ENCODE measurements at regions not wholly inside any gene's neighbourhood (a gene's known extent, or its start where the extent isn't known, plus 50 kb on each side); places are given as distances from the start of the nearest gene placed in this dataset.

DNA sequence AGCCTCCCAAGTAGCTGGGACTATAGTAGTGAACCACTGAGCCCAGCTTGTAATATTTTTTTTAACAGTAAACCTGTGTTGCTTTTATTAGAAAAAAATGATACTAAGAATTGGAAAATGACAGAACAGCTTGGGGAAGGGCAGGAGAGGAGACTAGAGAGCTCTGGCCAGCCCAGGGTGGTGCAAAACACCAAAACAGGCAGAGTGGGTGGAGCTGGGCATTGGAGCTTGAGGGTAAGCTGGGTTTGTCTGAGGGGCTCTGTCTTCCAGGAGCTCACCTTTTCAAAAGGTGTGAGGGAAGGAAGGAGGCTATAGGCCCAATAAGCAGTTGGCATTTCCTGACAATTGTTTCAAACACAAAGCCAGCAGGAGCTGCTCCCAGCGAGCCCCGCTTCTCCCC lies 75.2 kb upstream of the DUSP5 start:
- no peak overlapping the region for H2AFZ ChIP-seq
- H3K4me1 ChIP-seq: no peaks in the 10 kb centered on the region
- H3K27ac ChIP-seq: no peak overlapping the region
- TF ChIP-seq, protein P1, sequence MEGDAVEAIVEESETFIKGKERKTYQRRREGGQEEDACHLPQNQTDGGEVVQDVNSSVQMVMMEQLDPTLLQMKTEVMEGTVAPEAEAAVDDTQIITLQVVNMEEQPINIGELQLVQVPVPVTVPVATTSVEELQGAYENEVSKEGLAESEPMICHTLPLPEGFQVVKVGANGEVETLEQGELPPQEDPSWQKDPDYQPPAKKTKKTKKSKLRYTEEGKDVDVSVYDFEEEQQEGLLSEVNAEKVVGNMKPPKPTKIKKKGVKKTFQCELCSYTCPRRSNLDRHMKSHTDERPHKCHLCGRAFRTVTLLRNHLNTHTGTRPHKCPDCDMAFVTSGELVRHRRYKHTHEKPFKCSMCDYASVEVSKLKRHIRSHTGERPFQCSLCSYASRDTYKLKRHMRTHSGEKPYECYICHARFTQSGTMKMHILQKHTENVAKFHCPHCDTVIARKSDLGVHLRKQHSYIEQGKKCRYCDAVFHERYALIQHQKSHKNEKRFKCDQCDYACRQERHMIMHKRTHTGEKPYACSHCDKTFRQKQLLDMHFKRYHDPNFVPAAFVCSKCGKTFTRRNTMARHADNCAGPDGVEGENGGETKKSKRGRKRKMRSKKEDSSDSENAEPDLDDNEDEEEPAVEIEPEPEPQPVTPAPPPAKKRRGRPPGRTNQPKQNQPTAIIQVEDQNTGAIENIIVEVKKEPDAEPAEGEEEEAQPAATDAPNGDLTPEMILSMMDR (IDR thresholded peaks at IDR 0.05): no peak
- no peak overlapping the region for H3K9ac ChIP-seq
- no peaks in the 10 kb centered on the region for H3K36me3 ChIP-seq (ENCODE audit: control insufficient read depth, insufficient read depth, low read length)
- H3K79me2 ChIP-seq: no peaks in the 10 kb centered on the region
- no peak overlapping the region for H3K4me3 ChIP-seq (ENCODE audit: low read depth, low read length)
- H3K9me3 ChIP-seq (ENCODE audit: control insufficient read depth, low read length): no peaks in the 10 kb centered on the region
- H3K4me2 ChIP-seq (ENCODE audit: low read length): no peak overlapping the region
- H3K27me3 ChIP-seq (ENCODE audit: control insufficient read depth, insufficient read depth, low read length): no peaks in the 10 kb centered on the region

DNA sequence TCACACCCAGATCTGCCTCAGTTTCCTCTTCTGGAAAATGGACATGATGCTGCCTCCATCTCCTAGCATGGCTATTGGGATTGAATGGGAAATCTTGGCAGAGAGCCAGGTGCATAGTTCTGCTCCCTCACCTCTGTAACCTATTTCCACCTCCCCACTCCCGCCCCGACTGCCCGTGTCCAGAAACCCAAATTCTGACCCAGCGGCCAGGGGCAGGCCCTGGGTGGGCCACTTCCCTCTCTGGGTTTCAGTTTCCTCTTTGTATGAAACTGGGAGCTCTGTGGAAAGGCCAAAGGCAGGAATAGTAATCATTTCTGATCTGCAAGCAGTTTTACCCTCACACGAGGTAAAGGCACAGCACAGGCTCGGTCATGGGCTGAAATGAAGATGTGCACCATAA lies 74.1 kb upstream of the DUSP5 start:
- TF ChIP-seq, protein P1 (IDR thresholded peaks at IDR 0.05): no peak
- Histone ChIP-seq H3K9me3 (ENCODE audit: control insufficient read depth, low read length) (no peaks in the 10 kb centered on the region), H2AFZ (no peak overlapping the region), H3K4me1 (no peaks in the 10 kb centered on the region), H3K9ac (no peak overlapping the region), H3K27me3 (ENCODE audit: control insufficient read depth, insufficient read depth, low read length) (no peaks in the 10 kb centered on the region), H3K79me2 (no peaks in the 10 kb centered on the region), H3K36me3 (ENCODE audit: control insufficient read depth, insufficient read depth, low read length) (no peaks in the 10 kb centered on the region), H3K4me2 (ENCODE audit: low read length) (no peak overlapping the region), H3K27ac (no peak overlapping the region), H3K4me3 (ENCODE audit: low read depth, low read length) (no peak overlapping the region)

- Histone ChIP-seq H3K9ac (no peak overlapping the region), H3K79me2 (no peaks in the 10 kb centered on the region), H3K27me3 (ENCODE audit: control insufficient read depth, insufficient read depth, low read length) (no peaks in the 10 kb centered on the region), H3K27ac (no peak overlapping the region), H3K4me1 (no peaks in the 10 kb centered on the region), H3K4me2 (ENCODE audit: low read length) (no peak overlapping the region), H3K36me3 (ENCODE audit: control insufficient read depth, insufficient read depth, low read length) (no peaks in the 10 kb centered on the region), H3K9me3 (ENCODE audit: control insufficient read depth, low read length) (no peaks in the 10 kb centered on the region), H3K4me3 (ENCODE audit: low read depth, low read length) (no peak overlapping the region), H2AFZ (no peak overlapping the region)
- TF ChIP-seq, protein P1 (IDR thresholded peaks at IDR 0.05): no peak
These were observed 71.9 kb upstream of the DUSP5 start for GRCh38 chr10:110425684-110426293.

GRCh38 chr10:110426294-110427181 lies 71.2 kb upstream of the DUSP5 start:
- TF ChIP-seq, protein P1 (IDR thresholded peaks at IDR 0.05): no peak
- H3K9me3 ChIP-seq (ENCODE audit: control insufficient read depth, low read length): no peaks in the 10 kb centered on the region
- no peak overlapping the region for H3K9ac ChIP-seq
- no peak overlapping the region for H2AFZ ChIP-seq
- no peaks in the 10 kb centered on the region for H3K79me2 ChIP-seq
- no peak overlapping the region for H3K4me2 ChIP-seq (ENCODE audit: low read length)
- H3K4me1 ChIP-seq: no peaks in the 10 kb centered on the region
- no peaks in the 10 kb centered on the region for H3K27me3 ChIP-seq (ENCODE audit: control insufficient read depth, insufficient read depth, low read length)
- H3K27ac ChIP-seq: no peak overlapping the region
- no peaks in the 10 kb centered on the region for H3K36me3 ChIP-seq (ENCODE audit: control insufficient read depth, insufficient read depth, low read length)
- H3K4me3 ChIP-seq (ENCODE audit: low read depth, low read length): no peak overlapping the region

Measured in parathyroid adenoma (tissue), 2 donors.